ENCODE measurements at regions not wholly inside any gene's neighbourhood (a gene's known extent, or its start where the extent isn't known, plus 50 kb on each side); places are given as distances from the start of the nearest gene placed in this dataset.
"Not testable (repeated sequence)": the region's sequence is repeated elsewhere in the genome, so short reads cannot be mapped to it uniquely, and the experiment has no call there.

DNA sequence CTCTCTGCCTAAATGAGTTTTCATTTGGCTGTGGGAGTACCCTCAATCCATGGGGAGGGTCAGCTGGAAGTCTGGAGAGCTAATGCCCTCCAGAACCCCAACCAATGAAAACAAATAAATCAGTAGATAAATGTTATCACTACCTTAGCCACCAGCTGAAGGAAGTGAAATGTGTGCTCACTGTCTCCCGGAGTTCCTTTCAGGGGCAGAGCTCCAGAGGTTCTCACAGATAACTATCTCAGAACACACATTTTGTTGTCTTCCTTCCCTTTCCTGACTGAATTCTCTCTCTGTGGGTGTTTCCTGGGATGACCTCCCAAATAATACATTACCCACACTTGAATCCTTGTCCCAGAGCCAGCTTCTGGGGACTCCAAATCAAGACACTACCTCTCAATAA is 779.6 kb downstream of the DIAPH3 start:
- no peak for DNase-seq

DNA sequence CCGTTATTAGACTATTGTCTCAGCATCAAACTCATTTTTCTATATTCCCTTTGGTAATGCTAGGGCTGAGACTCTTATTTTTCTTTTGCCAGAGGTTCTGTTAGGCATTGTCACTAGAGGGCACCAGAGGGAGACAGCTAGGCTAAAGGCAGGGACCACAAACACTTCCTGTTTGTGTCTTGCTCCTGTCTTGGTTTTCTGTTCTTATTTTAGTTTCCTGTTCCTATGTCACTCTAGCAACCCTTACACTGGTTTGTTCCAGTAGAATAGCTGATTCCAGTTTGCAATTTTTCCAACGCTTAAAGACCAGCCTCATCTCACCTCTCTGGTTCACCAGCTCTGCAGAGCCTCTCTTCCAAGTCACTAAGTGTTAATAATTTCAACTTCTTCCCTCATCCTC is 772.0 kb downstream of the DIAPH3 start:
- DNase-seq: no peak

DNA sequence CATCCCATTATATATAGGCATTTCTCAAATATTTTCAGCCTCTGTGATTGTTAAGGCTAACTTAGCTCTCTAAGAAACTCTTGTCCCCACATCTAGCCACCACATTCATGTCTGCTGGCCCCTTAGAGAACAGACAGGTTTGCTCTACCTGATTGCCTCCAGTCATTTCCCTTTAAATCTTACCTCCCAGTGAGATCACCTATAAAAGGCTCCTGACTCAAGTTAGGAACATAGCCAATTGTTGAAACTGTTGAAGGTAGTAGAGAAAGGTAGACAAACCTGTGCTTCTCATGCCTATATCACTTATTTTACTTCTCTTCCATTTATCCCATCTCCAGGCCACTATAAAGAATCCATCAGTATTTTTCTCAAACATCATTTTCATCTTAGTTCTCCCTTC is 771.4 kb downstream of the DIAPH3 start:
- DNase-seq: no peak

DNA sequence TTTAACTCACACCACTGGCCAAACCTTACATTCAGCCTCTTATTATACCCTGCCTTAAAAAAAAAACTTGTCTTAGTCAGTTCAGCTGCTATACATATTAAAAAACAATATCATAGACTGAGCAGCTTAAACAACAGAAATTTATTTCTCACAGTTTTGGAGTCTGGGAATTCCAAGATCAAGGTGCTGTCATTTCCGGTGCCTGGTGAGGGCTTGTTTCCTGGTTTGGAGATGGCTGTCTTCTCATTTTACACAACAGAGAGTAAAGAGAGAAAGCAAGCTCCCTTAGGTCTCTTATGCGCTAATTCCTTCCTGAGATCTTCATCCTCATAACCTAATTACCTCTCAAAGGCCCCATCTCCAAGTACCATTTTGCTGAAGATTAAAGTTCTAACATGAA is 769.2 kb downstream of the DIAPH3 start:
- no peak for DNase-seq

DNA sequence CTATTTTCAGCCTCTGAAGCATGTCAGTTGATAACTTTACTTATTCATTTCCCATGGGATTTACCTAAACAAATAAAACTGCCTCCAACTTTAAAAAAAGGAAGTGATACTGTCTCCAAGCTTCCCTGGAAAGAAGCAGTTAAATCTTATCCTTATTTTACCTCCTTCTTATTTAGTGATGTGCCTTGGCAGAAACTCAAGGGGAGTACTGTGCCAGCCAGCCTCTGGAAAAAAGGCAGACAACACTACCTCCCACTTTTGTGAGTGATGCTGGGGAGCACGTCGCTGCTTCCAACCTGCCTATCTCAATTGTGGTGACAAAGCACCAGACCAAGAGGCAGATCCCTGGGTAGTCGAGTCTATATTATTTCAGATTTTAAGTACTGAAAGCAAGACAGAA is 765.6 kb downstream of the DIAPH3 start:
- DNase-seq: no peak

DNA sequence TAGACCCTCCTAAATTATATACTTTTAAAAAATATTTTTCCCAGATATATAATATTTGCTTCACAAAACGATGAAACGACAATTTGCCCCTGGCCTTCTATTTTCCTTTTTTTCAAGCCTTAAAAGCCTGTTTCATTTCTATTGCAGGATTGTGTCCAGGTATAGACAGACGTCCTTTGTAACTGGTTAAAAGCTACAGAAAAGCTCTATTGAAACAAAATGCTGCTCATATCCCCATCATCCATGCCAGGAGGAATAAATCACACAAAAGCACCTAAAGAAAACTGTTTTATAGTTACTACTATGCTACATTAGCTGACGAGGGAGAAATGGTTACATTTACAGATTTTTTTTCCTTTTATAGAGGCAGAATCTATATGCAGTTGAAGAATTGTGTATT is 765.1 kb downstream of the DIAPH3 start:
- no peak for DNase-seq

DNA sequence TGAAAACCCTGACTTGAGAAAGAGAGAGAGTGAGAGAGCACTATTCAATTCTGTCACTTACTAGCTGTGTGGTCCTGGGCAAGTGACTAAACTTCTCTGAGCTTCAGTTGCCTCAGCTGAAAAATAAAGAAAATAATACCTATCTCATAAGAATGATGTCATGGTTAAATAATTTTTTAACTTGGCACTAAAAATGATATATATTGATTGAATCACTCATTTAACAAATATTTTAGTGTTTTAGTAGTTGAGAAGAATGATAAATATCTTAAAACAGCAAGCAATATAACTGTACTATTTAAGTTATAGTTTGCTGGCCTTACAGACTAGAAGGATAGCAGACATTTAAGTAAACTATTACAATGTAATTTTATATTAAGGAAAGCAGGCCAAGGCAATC is 764.2 kb downstream of the DIAPH3 start:
- DNase-seq: no peak

DNA sequence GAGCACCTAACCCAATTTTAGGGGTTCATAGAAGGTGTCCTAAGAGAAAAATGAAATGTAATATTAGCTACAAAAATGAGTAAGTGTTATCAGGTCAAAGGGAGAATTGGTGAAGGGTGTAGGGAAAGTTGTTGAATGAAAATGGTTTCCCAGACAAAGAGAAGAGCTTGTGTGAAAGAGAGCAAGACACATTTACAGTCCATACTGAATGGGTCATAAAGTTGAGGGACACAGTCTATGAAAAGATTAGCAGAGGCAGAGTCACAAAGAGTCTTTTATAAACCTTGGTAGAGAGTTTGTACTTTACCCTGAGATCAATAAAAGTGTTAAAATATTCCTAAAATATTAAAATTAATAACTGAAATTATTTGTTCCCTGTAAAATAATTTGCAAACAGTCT is 759.4 kb downstream of the DIAPH3 start:
- no peak for DNase-seq

DNA sequence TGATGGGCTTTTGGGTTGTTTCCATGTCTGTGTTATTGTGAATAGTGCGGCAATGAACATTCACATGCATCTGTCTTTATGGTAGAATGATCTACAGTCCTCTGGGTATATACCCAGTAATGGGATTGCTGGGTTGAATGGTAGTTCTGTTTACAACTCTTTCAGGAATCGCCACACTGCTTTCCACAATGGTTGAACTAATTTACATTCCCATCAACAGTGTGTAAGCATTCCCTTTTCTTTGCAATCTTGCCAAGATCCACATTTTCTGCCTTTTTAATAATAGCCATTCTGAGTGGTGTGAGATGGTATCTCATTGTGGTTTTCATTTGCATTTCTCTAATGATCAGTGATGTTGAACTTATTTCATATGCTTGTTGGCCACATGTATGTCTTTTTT is 756.5 kb downstream of the DIAPH3 start:
- not testable (repeated sequence) for DNase-seq

DNA sequence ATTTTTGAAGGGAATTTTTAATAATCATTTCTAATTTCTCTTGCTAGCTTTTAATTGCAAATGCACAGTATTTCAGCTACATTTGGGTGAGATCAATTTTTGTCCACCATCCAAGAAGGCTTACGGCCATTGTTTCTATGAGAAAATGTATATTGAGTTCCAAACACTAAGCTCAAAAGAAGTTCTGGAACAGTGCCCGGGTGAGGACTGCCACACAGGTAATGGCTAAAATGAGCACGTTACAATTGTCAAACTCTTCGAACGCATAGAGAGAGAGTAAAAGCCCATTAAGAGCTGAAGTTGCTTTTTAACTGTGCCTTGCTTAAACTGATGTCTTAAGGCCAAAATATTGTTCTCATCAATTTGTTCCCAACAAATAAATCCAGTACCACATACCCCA is 755.0 kb downstream of the DIAPH3 start:
- no peak for DNase-seq

DNA sequence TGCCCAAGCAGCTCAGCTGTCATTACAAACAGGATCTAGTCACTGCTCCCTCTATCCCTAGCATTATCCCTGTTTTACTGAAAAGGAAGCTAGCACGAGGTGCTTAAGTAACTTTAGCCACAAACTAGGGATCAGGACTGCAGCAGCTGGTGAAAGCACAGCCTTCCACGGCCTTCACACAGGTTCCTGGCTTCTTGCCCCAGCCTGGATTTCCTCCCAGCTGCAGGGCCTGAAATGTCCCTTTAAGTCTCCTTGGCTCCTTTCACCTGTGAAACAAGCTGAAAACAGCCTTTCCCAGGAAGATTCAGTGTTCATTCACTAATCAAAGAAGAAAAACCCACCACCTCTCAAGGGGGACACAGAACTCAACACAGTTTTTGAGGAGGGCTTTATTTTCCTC is 754.5 kb downstream of the DIAPH3 start:
- no peak for DNase-seq

DNA sequence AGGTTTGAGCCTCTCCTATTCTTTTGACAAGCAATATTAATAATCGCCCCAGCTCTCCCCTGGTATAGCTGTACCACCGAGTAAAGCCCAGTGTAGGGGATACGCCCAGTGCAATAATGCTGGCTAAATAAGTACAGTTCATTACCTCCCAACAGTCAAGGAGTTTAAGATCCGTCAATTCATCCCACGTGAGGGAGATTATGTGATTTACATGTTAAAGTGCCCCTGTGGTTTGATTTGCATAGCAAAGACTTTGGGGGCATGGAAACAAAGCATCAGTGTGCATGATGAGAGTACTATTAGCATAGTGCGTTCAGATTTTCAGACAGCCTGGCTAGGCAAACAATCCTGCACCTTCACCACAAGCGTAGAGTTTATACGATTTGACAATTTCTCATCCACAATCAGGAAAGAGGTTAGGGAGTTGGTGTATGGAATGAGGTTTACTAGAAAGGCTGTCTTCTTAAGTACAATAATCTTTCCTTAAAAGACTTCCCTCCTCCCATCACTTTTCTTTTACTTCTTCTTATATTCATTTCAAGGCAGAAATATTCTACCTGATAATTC is 754.0 kb downstream of the DIAPH3 start:
- no peak for DNase-seq

DNA sequence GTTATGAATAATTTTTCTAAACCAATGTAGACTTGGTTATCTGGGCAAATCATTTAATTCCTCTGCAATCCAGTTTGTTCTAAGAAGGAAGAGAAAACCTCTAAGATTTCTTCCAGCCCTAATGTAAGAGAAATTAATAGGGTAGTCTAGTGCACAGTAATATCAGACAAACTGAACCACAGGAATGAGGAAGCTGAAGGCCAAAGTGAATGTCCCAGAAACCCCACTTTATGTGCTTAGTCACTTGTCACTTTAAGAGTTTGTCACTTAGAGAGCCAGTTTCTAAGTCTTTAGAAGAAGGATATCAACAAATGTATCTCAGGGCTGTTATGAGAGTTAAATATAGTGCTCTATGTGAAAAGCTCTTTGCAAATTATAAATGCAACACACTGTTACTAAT is 750.6 kb downstream of the DIAPH3 start:
- no peak for DNase-seq

DNA sequence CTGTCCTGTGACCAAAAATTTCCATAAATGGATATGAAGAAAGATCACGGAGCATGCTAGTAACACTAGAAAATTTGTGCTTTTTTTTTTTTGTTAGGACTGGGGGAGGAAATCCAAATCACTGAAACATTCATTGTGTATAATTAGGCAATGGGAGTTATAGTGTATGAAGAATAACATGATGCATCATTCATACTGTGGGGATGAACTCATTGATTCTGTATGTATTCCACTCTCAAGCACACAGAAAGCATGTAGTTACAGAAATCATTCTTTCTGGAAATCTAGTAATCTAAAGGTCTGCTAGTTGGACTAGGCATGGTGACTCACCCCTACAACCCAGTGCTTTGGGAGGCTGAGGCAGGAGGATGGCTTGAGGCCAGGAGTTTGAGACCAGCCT is 749.7 kb downstream of the DIAPH3 start:
- DNase-seq: no peak

DNA sequence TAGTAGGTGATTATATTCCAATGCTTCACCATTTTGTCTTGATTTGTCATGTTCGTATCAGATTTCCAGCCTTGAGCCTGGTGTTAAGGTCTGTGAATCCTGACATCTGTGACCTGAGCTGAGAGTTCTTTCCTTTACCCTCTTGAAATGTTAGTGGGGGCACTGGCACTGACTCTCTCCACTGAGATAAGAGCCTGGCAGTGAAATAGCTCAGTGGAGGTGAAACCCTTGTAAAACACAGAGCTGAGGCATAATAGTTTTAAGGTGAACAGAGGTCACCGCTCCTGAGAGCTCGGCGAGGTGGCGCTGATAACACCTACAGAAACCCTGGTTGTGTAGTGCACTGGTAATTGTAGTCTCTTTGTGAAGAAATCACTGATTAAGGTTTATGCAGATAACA is 748.2 kb downstream of the DIAPH3 start:
- DNase-seq: no peak

DNA sequence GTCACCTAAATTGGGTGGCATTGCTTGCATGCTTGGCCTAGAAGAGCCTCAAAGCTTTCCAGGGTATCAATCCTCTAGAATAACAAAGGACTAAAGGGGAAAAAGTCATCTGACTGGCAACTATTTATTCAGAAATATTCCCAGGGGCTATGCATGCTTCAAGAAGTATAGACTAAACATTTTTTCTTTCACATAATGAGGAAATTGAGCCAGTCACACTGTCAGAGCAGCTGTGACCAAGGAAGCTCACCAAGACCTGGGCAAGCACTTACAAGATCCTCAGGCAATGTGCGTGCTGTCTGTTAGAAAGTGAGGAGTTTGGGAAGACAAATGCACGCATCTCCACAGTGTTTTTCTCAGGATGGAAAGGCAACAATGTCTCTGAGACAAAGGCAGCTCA is 747.2 kb downstream of the DIAPH3 start:
- DNase-seq: no peak

DNA sequence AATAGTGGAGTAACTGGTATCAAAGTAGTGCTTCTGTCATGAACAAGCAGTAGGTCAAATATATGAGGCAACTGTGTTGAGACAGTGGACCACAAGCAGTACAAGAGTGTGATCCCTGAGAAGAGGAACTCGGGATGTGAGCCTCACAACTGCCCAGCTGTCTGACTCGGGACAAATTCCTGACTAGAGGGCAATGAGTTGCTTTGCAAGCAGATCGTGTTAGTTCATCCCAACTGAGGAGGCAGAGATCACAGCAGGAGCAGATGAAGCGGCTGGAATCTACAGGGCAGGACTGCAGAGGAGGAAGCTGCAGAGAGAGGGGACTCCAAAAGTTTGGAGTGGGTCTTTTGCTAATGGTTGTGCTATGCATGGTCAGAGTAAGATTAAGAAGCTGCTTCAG is 741.1 kb downstream of the DIAPH3 start:
- DNase-seq: no peak

DNA sequence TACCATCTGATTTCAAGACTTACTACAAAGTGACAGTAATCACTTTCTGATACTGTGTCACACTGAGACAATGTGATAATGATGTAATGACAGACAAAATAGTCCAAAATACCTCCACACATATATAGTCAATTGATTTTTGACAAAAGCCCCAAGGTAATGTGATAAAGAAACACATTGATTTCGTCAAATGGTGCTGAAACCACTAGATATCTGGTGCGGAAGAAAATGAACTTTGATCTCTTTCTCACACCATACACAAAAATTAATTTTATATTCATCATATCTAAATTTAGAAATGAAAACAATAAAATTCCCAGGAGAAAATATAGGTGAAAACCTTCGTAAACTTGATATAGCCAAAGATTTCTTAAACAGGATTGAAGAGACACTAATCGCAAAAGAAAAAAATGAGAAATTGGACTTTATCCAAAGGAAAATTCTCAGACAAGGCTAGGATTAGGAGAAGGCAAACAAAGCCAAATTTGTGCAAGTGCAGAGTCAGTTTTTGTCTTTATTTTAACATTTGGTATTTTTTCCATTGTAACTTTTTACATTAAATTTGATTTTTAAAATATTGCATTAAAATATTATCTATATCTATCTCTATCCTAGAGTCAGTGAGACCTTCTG is 739.9 kb downstream of the DIAPH3 start:
- no peak for DNase-seq

DNA sequence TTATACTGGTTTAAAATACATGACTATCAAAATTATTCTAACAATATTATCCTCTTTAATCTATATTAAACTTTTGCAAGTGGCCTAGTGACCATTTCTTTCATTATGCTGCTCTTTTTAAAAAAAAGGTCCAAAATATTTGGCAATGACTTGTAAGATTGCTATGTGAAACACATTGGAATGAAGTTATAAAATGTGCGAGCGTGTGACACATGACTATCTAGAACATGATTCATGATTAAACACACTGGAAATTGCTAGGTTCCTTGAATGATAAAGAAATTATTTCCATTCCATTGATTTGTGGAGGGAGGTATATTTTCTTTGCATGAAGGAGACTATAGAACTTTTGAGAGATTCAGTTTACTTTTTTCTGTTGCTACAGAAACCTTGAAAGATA is 739.1 kb downstream of the DIAPH3 start:
- no peak for DNase-seq

DNA sequence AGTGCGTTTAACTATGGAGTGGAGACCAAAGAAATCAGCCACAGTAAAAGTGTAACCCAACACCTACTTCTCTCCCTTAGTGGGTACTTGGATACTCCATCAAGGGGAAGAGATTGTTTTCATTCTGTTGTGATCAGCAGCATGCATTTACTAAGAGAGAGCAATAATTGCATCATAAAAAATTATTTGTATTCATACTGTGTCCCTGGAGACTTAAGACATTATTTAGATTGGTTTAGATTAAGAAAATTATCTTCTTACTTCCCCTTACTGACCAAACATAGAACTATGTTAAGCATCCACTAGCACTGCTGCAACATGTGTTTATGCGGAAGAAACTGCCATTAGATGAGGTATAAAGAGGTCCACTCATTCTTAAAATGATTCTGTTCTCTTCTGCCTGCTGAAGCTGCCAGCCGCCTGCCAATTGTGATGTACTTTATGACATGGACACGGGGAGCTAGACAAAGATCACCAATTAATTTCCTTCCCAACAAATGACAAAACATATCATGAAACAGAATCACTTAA is 738.5 kb downstream of the DIAPH3 start:
- peak; percentile 72 for DNase-seq

DNA sequence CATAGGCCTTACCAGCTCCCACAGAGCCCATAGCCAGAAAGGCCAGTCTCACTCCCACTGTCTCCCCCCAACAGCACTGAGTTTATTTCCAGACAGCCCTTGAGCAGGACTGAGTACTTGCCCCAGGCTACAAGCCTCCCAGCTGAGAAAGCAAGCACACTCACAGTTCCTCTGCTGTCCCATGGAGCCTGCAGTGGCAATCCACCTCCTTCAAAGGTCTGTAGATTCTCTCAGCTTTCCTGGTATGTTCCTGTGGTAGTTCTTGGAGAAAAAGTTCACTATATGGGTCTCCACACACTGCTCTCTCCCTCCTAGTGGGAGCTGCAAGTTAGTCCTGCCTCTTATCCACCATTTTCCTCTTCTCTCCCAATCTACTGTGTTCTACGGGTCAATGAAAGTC is 728.7 kb downstream of the DIAPH3 start:
- no peak for DNase-seq

DNA sequence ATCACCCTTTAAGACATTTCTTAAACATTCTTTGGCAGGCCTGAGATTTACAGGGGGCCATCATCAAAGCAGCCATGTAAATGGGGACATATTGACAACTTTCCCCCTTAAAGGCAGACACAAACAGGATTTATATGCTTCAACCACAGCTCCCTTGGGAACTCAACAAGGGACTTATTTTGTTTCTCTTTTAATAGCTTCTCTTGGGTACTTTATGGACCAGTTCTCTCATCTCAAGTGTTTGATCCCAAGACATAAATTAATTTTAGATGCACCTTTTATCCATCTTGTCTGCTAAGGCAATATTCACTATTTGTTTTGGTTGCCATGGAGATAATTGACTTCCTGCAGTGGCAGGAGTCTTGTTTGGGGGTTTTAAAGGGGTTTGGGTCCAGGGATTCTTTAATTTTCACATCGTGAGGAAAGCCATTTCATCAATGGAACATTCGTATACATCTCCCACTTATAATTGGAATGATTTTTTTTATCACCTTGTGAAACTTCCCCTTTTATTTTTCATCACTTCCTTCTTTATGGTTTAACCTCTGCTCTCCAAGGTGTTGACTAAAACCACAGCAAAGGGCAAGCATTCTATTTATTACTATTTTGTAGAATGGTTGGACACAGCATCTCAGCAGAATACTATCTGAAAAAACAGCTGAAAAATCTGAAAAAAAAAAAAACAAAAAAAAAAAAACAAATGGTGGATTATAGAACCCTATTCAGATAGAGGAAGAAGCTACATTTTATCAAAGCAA is 726.0 kb downstream of the DIAPH3 start:
- peak; percentile 23 for DNase-seq

DNA sequence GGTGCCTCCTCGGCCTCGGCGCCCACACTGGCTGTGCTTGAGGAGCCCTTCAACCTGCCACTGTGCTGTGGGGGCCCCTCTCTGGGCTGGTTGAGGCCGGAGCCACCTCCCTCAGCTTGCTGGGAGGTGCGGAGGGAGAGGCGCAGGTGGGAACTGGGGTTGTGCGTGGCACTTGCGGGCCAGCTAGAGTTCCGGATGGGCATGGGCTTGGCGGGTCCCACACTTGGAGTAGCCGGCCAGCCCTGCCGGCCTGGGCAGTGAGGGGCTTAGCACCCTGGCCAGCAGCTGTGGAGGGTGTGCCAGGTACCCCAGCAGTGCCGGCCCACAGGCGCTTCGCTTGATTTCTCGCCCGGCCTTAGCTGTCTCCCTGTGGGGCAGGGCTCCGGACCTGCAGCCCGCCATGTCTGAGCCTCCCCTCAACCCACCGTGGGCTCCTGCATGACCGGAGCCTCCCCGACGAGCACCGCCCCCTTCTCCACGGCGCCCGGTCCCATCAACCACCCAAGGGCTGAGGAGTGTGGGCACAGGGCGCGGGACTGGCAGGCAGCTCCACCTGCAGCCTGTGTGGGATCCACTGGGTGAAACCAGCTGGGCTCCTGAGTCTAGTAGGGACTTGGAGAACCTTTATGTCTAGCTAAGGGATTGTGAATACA is 723.8 kb downstream of the DIAPH3 start:
- no peak for DNase-seq

DNA sequence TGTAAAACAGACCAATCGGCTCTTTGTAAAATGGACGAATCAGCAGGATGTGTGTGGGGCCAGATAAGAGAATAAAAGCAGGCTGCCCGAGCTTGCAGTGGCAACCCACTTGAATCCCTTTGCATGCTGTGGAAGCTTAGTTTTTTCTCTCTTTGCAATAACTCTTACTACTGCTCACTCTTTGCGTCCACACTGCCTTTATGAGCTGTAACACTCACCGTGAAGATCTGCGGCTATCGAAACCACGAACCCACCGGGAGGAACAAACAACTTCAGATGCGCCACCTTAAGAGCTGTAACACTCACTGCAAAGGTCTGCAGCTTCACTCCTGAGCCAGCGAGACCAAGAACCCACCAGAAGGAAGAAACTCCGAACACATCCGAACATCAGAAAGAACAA is 722.7 kb downstream of the DIAPH3 start:
- DNase-seq: not testable (repeated sequence)
